ENCODE measurements at regions not wholly inside any gene's neighbourhood (a gene's known extent, or its start where the extent isn't known, plus 50 kb on each side); places are given as distances from the start of the nearest gene placed in this dataset.

- no peak for TF ChIP-seq CTCF (IDR thresholded peaks at IDR 0.05)
- TF ChIP-seq POLR2A (IDR thresholded peaks at IDR 0.05): no peak
Observed at GRCh38 chr4:59457576-59457975, 1742.5 kb upstream of the ADGRL3 start.
